ENCODE measurements at regions not wholly inside any gene's neighbourhood (a gene's known extent, or its start where the extent isn't known, plus 50 kb on each side); places are given as distances from the start of the nearest gene placed in this dataset.

- no peak for TF ChIP-seq CTCF (conservative IDR thresholded peaks at IDR 0.05; ENCODE audit: low read depth, low read length)
- no peak for TF ChIP-seq RAD21 (IDR thresholded peaks at IDR 0.05; ENCODE audit: low read length)
- no peak for TF ChIP-seq USF2 (IDR thresholded peaks at IDR 0.05; ENCODE audit: low read depth, low read length)
- no peak for TF ChIP-seq MXI1 (IDR thresholded peaks at IDR 0.05; ENCODE audit: borderline replicate concordance, low read depth, low read length)
- no peak for TF ChIP-seq POLR2A (IDR thresholded peaks at IDR 0.05; ENCODE audit: low read depth, low read length)
- TF ChIP-seq BHLHE40 (IDR thresholded peaks at IDR 0.05; ENCODE audit: low read depth, low read length) = no peak
- no peak for TF ChIP-seq MAFK (IDR thresholded peaks at IDR 0.05; ENCODE audit: low read depth, low read length)
- no peak for TF ChIP-seq CEBPB (IDR thresholded peaks at IDR 0.05; ENCODE audit: low read depth, low read length)
- TF ChIP-seq ELK1 (IDR thresholded peaks at IDR 0.05; ENCODE audit: borderline replicate concordance, low read depth, low read length) = no peak
- TF ChIP-seq CHD1 (IDR thresholded peaks at IDR 0.05; ENCODE audit: low read depth, low read length) = no peak
- TF ChIP-seq FOS (IDR thresholded peaks at IDR 0.05; ENCODE audit: low read depth, low read length) = no peak
- TF ChIP-seq RFX5 (IDR thresholded peaks at IDR 0.05; ENCODE audit: low read depth, low read length) = no peak
Observed at GRCh38 chr11:95388086-95388485, 157.1 kb upstream of the SESN3 start.

Measured in IMR-90 (cell line).